GM12801 (cell line): ENCODE measurements at regions not wholly inside any gene's neighbourhood (a gene's known extent, or its start where the extent isn't known, plus 50 kb on each side); places are given as distances from the start of the nearest gene placed in this dataset.

Experiments
- CTCF ChIP-seq: IDR thresholded peaks from one replicate; pipeline ENCODE4 v1.5.1; 2011; ENCODE audit warnings: control low read depth; ENCODE audit not compliant: insufficient read length; ENCODE audit errors: extremely low read depth

DNA sequence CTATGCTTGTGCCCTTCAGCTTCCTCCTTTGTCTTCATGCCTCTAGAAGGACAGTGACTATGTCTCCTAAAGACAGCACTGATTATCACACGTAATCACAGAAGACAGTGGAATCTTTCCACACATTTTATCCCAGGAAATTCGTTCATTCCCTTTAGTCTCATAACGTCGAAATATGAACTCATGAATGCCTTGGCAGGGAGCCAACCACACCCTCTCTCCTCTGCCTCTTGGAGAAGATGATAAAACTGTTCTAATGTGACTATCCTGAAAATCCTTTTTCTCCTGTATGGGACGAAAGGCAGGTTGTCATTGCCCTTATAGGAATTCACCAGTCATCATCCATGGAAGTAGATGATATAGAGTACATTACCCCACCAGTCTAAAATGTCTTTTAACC, 726.6 kb upstream of the FANCL start:
- no peak for TF ChIP-seq CTCF

- TF ChIP-seq CTCF: no peak
These were observed 724.5 kb upstream of the FANCL start for GRCh38 chr2:58965602-58966001.

GRCh38 chr2:58959996-58960395, 718.9 kb upstream of the FANCL start:
- TF ChIP-seq CTCF: no peak

- no peak for TF ChIP-seq CTCF
These were observed 716.2 kb upstream of the FANCL start for GRCh38 chr2:58957188-58957840.

DNA sequence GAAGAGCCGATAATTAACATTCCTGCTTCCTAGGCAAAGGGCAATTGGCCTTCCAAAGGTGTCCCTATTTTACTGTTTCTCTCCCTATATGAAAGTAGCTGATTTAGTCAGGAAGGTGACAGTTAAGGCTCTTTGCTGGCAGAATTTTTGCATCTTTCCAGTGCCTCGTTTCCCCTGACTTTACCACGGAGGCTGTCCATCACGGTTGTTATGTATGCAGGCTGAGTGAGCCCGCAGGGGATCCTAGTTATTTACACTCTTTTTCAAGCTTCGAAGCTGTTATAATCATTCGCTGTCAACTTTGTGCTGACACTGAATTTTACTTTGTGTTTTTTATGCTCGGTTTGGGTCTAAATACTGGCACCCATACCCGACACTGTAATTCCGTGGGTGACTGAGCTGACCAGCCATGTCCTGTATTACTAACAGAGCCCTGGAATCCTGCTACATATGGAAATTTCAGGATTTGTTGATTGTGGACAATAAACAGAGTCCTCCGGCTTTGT, 713.8 kb upstream of the FANCL start:
- TF ChIP-seq CTCF: no peak

GRCh38 chr2:58951722-58952121, 710.6 kb upstream of the FANCL start:
- no peak for TF ChIP-seq CTCF

DNA sequence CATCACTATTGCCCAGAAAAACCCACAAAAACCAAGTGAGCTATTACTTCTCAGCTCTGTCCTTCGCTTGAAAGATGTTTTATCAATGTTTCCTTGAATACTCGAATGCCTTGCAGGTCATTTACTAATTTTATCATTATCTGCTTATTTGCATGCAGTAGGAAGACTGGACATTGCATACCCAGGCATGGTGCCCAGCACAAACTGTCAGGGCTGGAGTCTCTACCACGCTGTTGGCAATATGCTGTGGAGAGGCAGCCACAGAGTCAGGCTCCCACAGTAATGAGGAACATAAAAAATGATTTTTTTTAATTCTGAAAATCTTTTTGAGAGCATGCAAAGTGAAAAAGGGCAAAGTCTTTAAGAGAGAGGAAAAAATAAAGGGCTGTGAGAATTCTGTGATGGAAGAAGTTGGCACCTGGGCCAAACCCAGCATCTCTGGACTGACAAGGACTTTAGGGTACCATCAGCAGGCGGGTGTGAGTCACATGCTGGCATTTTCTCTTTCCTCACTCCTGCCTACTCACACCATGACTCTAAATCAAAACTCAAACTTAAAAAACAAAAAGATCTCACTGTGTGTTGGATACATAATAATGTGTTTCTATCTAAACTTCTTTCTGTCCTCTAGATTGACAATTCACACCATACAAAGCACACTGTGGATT, 709.8 kb upstream of the FANCL start:
- no peak for TF ChIP-seq CTCF
